GM18870 (cell line): ENCODE measurements at regions not wholly inside any gene's neighbourhood (a gene's known extent, or its start where the extent isn't known, plus 50 kb on each side); places are given as distances from the start of the nearest gene placed in this dataset.

Experiments
- ATAC-seq: cut with Tn5 transposase; IDR thresholded peaks from one replicate; pipeline ENCODE4 v1.9.1; 2021; ENCODE audit warnings: moderate library complexity; ENCODE audit not compliant: unreplicated experiment

GRCh38 chr2:118668431-118669424, 178.7 kb downstream of the EN1 start:
- ATAC-seq, result no peak

GRCh38 chr2:118667964-118668363, 179.5 kb downstream of the EN1 start:
- ATAC-seq, result no peak

GRCh38 chr2:118667348-118667747, 180.1 kb downstream of the EN1 start:
- ATAC-seq, result no peak

DNA sequence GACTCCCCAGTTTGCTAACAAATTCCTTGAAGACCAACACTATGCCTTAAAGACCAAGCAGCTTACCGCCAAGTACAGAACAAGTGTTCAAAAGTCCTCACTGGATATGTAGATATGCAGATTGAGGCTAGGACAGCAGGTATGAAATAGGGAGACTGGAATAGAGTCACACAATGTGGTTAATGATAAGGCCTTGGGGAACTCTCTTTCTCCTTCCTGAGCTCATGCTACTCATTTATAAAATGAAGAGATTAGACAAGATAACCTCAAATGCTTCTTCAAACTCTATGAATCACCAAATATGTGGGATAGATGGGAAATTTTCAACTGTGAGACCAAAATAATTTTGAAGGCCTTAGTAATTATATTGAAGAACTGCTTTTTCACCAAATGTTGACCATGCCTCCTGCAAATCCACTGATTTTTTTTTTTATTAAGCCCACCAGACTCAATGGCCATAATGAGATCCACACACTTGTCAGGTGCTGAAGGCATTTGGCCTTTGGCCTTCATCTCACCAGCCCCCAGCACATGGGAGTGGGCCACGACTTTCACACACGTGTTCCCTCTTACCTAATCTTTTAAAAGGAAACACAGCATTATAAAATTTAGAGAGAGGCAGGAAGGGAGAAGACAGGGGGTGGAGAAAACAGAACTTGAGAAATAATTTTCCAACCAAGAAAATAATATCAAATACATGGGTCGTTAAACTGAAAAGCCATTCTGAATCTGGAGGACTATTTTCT, 181.5 kb downstream of the EN1 start:
- no peak for ATAC-seq

GRCh38 chr2:118661179-118661578, 186.3 kb downstream of the EN1 start:
- no peak for ATAC-seq

- no peak for ATAC-seq
Observed at GRCh38 chr2:118658596-118659198, 188.8 kb downstream of the EN1 start.

GRCh38 chr2:118657466-118657865, 190.0 kb downstream of the EN1 start:
- no peak for ATAC-seq

GRCh38 chr2:118654945-118655344, 192.5 kb downstream of the EN1 start:
- no peak for ATAC-seq

DNA sequence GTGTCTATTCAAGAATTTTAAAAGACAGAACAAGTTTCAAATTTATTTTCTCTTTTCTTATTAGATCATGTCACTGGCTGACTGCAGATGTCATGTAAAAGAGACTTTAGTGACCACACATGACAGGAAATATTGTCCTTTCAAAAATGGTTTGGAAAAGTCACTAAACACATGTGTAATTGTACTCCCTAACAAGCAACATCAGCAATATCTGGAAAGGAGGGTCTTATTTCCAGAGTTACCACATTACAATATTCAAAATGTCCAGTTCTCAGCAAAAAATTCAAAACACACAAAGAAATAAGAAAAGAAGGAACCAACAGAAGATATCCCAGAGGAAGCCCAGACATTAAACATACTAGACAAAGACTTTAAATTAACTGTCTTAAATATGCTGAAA, 197.1 kb downstream of the EN1 start:
- ATAC-seq, result no peak

DNA sequence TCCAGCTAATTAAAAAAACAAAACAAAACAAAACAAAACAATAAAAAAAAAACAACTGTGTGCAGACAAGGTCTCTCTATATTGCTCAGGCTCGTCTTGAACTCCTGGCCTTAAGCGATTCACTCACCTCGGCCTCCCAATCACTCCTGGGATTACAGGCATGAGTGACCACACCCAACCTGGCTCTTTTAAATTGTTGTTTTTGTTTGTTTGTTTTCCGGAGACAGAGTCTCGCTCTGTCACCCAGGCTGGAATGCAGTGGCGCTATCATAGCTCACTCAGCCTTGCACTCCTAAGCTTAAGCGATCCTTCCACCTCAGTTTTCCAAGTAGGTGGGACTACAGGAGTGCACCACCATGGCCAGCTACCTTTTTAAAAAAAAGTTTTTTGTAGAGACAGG, 201.6 kb downstream of the EN1 start:
- ATAC-seq, result no peak

DNA sequence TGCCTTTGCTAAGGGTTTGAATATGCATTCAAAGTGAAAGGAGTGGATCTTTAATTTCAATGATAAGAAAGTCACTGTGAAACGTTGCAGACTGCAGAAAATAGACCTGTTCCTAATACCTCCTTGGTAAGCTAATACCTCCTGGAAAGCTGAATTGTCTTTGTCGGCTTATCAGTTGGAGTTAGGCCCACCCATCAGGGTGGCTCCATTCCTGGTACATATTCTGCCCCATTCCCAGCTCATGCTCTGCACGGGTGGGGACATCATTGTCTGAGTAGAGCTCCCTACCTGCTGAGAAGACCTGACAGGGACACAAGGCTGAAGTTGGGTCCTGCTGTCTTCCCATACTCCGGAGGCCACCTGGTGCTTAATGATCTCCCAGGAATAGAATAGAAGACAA, 203.3 kb downstream of the EN1 start:
- no peak for ATAC-seq

- no peak for ATAC-seq
Observed at GRCh38 chr2:118643294-118643693, 204.2 kb downstream of the EN1 start.

- ATAC-seq, result no peak
Observed at GRCh38 chr2:118642501-118642900, 204.9 kb downstream of the EN1 start.

DNA sequence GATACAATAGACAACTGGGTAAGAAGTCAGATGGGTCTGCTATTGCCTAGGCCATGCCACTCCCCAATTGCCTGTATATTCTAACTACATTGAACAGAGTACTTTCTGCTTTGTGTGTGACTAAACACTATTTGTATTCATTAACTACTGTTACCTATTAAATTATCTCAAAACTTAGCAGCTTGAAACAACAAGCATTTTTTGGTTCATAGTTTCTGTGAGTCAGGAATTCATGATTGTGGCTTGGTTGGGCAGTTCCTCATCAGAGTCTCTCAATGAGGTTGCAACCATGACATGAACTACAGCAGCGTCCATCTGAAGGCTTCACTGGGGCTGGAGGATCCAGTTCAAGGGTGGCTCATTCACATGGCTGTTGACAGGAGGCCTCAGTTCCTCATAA, 205.7 kb downstream of the EN1 start:
- ATAC-seq, result no peak

GRCh38 chr2:118639371-118639770, 208.1 kb downstream of the EN1 start:
- ATAC-seq, result no peak

DNA sequence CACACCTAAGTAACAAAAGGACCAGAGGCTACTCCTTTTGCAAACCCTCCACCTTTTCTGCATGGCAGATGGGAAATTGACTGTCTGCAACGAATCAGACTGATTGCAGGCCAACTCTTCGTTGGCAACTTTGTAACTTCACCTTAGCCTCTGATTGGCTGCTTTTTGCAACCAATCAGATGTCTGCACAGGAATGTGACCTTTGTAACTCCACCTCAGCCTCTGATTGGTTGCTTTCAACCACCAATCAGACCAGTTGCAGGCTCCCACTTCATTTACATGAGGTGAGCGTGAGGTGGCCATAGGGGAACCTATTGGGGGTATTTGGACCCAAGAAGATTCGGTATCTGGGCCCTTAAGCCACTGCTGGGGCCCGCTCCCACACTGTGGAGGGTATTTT, 209.0 kb downstream of the EN1 start:
- ATAC-seq, result no peak

DNA sequence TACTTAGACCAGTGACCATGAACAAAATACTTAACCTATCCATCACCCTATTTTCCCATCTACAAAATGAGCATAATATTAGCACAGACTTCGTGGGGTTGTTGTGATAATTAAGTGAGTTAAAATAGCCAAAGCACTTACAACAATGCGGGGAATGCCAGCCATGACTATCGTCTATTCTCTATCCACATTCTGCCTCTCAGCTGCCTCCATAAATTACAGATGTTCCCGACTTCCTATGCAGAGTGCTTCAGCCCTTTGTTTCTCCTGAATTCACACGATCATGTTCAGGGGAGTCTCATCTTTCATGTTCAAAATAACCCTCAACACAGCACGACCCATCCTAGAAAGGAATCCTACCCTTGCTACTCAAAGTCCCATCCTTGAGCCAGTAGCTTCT, 211.6 kb downstream of the EN1 start:
- no peak for ATAC-seq

DNA sequence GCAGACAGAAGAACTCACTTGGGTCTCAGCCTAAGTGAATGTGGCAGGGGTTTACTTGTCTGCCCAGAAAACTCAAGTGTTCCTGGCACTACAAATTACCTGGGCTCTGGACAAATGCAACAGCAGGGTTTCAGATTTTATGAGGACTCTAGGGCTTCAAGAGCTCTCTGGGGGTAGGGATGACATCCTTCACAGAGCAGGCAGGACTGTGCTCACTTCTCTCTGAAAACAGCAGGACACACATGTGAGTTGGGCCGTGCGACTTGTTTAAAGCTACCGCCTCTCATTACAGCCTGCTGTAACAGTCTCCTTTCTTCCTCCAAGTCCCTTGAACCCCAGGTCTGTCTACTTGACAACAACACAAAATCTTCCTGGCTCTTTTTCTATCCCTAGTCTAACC, 212.6 kb downstream of the EN1 start:
- no peak for ATAC-seq

- ATAC-seq, result no peak
Observed at GRCh38 chr2:118633371-118634018, 214.0 kb downstream of the EN1 start.

DNA sequence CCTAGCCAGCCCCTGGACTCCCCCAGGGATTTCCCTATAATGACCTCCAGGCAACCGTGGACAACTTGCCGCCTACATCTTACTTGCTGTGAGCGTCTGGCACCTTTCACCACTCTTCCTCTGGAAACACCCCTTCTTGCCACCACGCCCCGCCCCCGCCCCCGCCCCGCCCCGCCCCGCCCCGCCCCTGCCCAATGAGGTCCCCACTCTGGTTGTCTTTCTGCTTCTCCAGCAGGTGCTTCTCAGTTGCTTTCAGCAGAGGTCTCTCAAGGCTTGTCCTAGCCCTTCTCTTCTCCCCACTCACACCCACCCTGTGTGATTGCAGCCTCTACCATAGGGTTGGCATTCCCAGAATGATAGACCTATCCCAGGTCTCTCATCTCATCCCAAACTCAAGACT, 214.5 kb downstream of the EN1 start:
- ATAC-seq, result no peak

- ATAC-seq, result no peak
Observed at GRCh38 chr2:118627156-118627555, 220.3 kb downstream of the EN1 start.
